C4-2B (cell line): ENCODE measurements at regions not wholly inside any gene's neighbourhood (a gene's known extent, or its start where the extent isn't known, plus 50 kb on each side); places are given as distances from the start of the nearest gene placed in this dataset.

Source experiments
- H3K27ac ChIP-seq: fragments of 450-650 bp; 2 replicates; pipeline ENCODE4 v1.5.1; 2017
- ZFX ChIP-seq: fragments of 450-650 bp; IDR thresholded peaks from 2 replicates; pipeline ENCODE4 v1.6.1; 2017
- TF ChIP-seq, protein P1 (sequence below): fragments of 450-650 bp; conservative IDR thresholded peaks from 2 replicates; pipeline ENCODE4 v1.5.1; 2017; ENCODE audit warnings: mild to moderate bottlenecking

- TF ChIP-seq, protein P1, sequence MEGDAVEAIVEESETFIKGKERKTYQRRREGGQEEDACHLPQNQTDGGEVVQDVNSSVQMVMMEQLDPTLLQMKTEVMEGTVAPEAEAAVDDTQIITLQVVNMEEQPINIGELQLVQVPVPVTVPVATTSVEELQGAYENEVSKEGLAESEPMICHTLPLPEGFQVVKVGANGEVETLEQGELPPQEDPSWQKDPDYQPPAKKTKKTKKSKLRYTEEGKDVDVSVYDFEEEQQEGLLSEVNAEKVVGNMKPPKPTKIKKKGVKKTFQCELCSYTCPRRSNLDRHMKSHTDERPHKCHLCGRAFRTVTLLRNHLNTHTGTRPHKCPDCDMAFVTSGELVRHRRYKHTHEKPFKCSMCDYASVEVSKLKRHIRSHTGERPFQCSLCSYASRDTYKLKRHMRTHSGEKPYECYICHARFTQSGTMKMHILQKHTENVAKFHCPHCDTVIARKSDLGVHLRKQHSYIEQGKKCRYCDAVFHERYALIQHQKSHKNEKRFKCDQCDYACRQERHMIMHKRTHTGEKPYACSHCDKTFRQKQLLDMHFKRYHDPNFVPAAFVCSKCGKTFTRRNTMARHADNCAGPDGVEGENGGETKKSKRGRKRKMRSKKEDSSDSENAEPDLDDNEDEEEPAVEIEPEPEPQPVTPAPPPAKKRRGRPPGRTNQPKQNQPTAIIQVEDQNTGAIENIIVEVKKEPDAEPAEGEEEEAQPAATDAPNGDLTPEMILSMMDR: no peak
- no peak for TF ChIP-seq ZFX
- H3K27ac ChIP-seq: no peak overlapping the region
Measured at GRCh38 chr1:191699343-191699742, 458.9 kb upstream of the RGS18 start.

DNA sequence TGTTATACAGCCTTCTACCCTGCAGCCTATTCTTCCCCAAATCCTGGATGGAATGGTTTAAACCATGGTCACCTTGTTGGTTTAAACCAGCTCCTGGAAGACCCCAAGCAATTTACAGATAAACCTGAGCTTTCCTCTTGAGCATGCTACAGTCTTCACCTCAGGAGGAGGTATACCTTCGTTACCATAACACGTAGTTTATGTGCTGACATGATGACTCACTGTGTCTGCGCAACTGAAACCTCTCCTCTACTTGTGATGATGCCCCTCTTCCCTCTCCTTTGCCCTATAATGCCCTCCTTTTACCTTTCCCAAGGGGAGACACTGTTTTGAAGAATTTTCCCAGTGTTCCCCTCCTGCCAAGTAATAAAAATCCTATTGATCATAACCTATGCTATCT lies 457.3 kb upstream of the RGS18 start:
- TF ChIP-seq, protein P1: no peak
- no peak for TF ChIP-seq ZFX
- H3K27ac ChIP-seq: no peak overlapping the region

DNA sequence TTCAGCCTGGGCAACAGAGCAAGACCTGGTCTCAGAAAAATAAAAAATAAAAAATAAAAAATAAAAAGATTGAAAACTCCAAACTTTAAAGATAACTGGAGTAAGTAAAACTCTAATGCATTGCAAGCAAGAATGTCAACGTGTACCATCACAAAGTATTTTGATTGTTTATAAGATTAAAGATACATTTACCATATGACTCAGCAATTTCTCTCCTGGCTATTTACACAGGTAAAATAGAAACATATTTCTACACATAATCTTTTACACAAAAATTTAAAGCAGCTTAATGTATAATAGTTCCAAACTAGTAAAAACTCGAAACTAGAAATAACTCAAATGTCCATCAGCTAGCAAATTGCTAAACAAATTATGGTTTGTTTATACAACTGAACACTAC lies 456.1 kb upstream of the RGS18 start:
- TF ChIP-seq, protein P1: no peak
- TF ChIP-seq ZFX: no peak
- no peak overlapping the region for H3K27ac ChIP-seq

DNA sequence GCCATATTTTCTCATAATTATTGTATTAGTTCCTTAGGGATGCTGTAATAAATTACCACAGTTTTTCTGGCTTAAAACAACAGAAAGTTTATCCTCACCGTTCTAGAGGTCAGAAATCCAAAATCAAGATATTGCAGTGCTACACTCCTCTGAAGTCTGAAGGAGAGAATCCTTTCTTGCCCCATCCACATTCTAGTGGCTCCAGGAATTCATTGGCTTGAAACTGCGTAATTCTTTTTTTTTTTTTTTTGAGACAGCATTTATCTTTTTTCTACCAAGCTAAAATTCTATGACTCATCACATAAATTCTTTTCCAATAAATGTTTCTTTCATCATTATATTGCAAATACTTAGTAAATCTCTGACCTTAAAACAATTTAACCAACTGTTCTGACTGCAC lies 451.0 kb upstream of the RGS18 start:
- no peak overlapping the region for H3K27ac ChIP-seq
- TF ChIP-seq, protein P1: no peak
- no peak for TF ChIP-seq ZFX

DNA sequence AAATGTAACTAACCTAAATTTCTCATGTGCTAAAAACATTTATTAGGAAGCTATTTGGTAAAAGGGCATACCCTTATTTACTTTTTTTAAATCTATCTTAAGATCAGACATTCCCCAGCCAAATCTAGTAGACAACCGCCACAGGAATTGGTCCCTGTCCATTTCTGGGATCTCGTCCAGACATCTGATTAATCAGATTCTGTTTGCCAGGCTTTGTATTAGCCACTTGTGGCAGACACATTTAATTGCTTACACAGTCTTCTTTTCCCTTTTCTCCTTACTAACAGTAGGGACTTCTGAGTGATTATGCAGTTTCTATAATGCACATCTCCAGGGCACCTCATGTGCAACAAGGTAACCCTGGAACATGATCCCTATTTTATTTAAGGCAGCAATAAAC lies 449.0 kb upstream of the RGS18 start:
- no peak overlapping the region for H3K27ac ChIP-seq
- TF ChIP-seq, protein P1: no peak
- no peak for TF ChIP-seq ZFX

GRCh38 chr1:191711961-191712360 lies 446.3 kb upstream of the RGS18 start:
- TF ChIP-seq ZFX: no peak
- TF ChIP-seq, protein P1: no peak
- no peak overlapping the region for H3K27ac ChIP-seq

DNA sequence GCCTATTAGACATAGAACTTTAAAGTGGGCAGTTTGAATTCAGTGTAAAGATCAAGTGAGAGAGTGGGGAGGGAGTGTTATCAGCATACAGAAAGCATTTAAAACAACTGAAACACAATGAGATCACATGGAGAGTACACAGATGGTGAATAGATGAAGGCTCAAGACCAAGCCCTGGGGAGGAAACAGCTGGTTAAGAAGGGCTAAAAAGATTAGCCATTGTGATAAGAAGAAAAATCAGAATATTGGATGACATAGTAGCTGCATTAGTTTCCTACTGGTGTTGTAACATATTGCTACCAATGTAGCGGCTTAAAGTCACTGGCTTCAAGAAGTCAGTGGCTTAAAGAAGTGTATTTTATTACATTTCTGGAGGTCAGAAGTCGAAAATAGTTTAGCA lies 443.4 kb upstream of the RGS18 start:
- TF ChIP-seq, protein P1: no peak
- no peak for TF ChIP-seq ZFX
- H3K27ac ChIP-seq: no peak overlapping the region
